GM13976 (cell line): ENCODE measurements at regions not wholly inside any gene's neighbourhood (a gene's known extent, or its start where the extent isn't known, plus 50 kb on each side); places are given as distances from the start of the nearest gene placed in this dataset.

ENCODE experiments used
- DNase-seq: peaks from one replicate; pipeline ENCODE4 v3.0.0; 2012; ENCODE audit warnings: low spot score
- in situ Hi-C: fragments of 300-500 bp; cut with MboI; formaldehyde crosslinking; loops from one replicate; pipeline ENCODE4 v1.12.0; 2022; ENCODE audit warnings: low sequenced_read_pairs, mixed read lengths, inconsistent platforms; ENCODE audit not compliant: unreplicated experiment
- TF ChIP-seq, protein P1 (sequence below): IDR thresholded peaks from 2 replicates; pipeline ENCODE4 v1.5.1; 2012; ENCODE audit warnings: borderline replicate concordance, mild to moderate bottlenecking; ENCODE audit not compliant: insufficient read depth; ENCODE audit errors: extremely low read depth, missing control alignments, control extremely low read depth

DNA sequence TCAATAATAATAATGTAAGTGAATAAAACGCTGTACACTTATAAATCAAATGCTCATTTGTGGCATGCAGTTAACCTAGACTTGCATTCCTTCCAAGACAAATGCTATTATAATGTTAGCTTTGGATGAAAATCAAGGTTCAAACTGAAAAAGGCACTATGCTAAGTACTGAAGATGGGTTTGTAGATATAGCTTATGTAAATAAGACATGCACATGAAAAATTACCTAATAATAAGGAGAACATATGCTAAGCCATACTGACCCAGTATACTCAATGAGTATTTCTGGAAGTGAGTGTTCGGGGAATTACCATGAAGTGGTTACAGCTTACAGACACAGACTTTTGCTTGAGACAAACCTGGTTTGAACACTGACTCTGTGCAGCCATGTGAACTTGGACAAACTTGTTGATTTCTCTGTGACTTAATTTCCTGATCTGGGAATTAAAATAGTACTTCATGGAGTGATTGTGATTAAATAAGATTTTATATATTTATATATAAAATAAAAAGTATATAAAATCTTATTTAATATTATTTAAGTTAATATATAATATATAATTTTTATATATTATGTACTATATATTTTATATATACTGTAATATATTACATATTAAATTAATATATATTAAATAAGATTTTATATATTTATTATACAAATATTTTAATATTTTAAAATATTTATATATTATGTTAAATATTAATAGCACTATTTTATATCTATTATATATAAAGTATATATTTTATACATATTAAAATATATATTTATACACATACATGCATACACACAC, 159.2 kb downstream of the ZPLD1 start:
- no peak for DNase-seq
- TF ChIP-seq, protein P1, sequence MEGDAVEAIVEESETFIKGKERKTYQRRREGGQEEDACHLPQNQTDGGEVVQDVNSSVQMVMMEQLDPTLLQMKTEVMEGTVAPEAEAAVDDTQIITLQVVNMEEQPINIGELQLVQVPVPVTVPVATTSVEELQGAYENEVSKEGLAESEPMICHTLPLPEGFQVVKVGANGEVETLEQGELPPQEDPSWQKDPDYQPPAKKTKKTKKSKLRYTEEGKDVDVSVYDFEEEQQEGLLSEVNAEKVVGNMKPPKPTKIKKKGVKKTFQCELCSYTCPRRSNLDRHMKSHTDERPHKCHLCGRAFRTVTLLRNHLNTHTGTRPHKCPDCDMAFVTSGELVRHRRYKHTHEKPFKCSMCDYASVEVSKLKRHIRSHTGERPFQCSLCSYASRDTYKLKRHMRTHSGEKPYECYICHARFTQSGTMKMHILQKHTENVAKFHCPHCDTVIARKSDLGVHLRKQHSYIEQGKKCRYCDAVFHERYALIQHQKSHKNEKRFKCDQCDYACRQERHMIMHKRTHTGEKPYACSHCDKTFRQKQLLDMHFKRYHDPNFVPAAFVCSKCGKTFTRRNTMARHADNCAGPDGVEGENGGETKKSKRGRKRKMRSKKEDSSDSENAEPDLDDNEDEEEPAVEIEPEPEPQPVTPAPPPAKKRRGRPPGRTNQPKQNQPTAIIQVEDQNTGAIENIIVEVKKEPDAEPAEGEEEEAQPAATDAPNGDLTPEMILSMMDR: no peak
- in situ Hi-C loops: no loop called here

DNA sequence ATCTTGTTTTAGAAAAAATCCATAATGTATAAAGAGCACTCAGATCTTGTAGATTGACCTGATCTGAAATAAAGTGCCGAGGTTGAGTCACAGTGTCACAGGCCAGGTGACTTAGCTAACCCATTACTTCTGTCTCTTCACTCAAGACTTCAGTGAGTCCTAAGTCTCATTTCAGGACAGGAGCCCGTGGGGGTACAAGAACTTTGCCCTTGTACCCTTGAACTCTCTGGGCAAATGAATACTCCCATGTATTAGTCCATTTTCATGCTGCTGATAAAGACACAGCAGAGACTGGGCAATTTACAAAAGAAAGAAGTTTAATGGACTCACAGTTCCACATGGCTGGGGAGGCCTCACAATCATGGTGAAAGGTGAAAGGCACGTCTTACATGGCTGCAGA, 160.2 kb downstream of the ZPLD1 start:
- TF ChIP-seq, protein P1: no peak
- no peak for DNase-seq
- in situ Hi-C loops: no loop called here

DNA sequence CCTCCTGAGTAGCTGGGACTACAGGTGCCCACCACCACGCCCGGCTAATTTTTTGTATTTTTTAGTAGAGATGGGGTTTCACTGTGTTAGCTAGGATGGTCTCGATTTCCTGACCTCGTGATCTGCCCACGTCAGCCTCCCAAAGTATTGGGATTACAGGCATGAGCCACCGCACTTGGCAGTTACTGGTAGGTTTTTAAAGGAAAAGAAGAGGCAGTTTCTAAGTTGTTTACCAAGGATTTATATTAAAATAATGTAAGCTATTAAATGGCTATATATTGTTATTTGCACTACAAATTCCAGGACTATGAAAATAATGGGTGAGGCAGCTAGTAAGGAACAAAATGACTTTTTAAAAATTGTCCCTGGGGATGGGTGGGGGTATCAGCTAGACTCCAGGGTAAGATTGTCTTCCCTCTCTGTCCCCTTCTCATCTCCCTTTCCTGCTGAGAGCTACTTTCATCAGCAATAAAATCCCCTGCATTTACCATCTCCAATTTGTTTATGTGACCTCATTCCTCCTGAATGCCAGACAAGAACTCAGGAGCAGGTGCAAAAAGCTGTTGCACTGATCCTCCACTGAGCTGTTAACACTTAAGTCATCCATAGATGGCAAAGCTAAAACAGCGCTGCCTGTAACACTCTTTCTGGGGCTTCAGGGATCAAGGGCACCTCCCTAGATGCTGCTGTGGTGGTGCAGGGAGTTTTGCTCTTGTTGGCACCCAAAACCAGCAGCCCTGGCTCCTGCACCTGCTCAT, 165.2 kb downstream of the ZPLD1 start:
- in situ Hi-C loops: no loop called here
- no peak for DNase-seq
- TF ChIP-seq, protein P1: no peak

DNA sequence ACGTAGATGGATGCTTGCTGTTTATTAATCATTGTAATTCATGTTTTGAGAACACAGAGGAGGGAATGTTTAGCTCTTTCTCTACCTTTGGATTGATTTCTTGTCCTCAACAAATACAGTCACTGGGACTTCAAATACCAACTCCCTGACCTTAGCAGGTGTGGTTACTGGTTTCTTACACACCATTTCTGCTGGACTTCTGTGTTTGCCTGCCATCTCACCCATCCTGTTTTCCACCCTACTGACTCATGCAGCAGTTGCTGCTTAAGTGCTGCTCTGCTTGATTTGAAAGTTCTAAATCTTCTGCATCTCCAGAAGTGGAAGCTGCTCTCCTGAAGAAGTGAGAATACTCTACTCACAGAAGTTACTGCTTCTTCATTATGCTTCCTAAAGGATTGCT, 170.3 kb downstream of the ZPLD1 start:
- TF ChIP-seq, protein P1: no peak
- in situ Hi-C loops: no loop called here
- DNase-seq: no peak

DNA sequence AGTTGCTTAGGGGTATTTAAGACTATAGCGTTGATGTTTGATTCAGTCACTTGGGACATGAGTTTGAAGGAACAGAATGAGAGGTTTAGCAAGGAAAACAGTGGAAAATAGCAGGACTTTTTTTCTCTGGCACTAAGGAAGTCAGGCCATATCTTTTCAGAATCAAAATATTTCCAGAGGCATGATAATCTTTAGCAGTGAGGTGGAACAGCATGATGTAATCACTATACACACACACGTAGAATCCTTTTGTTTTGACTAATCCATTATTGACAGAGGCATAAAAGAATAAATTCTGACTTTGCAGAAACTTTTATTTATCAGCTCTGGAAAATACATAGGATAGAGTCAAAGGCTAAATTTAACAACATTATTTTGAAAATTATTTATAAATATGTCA, 174.1 kb downstream of the ZPLD1 start:
- in situ Hi-C loops: no loop called here
- DNase-seq: no peak
- TF ChIP-seq, protein P1: no peak

DNA sequence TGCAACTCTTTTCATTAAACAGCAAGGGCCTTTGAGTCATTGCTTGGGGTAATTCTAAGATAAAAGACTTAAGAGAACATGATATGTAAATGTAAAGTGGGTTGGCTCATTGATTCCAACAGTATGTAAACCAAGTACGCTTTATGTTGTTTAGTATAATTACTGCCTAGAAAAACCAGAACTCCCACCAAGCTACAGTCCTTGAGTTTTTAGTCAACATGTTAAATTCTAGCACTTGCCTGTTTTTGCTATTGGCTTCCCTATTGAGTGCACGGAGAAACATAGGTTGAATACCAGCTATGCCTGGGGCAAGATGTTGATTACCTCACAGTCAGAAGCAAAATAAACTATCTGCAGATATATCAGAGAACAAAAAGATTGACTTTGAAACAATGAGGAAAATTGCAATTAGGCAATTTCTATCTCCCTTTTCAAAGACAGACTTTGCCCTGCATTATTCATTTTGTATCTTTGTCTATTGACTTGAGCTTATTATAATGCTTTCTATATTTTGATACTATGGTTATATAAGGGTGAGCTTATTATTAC, 179.3 kb downstream of the ZPLD1 start:
- TF ChIP-seq, protein P1: no peak
- in situ Hi-C loops: no loop called here
- no peak for DNase-seq
